Gastroesophageal sphincter (tissue), 4 donors: ENCODE measurements at regions not wholly inside any gene's neighbourhood (a gene's known extent, or its start where the extent isn't known, plus 50 kb on each side); places are given as distances from the start of the nearest gene placed in this dataset.

Source experiments
- ATAC-seq: fragments of 150-250 bp; one replicate; pipeline ENCODE4 v1.9.1; 2016; ENCODE audit warnings: mild to moderate bottlenecking, moderate library complexity
- H3K27ac ChIP-seq, 4 donors: fragments of 200-600 bp; sonication (generic) in 3 of 4; 1 replicate in 3 of 4; 2 replicates in 1 of 4; pipeline ENCODE4 v1.5.1; 2016 to 2019
- H3K27me3 ChIP-seq: fragments of 200-600 bp; sonication (generic); one replicate; pipeline ENCODE4 v1.5.1; 2019
- H3K36me3 ChIP-seq, 2 donors: fragments of 200-600 bp; sonication (generic); one replicate each; pipeline ENCODE4 v1.5.1; 2019; ENCODE audit warnings: control low read depth in 1 of 2
- H3K4me1 ChIP-seq, 3 donors: fragments of 200-600 bp; sonication (generic); 1 replicate in 2 of 3; 2 replicates in 1 of 3; pipeline ENCODE4 v1.5.1; 2016 to 2019; ENCODE audit warnings: control low read depth in 2 of 3
- H3K4me3 ChIP-seq, 2 donors: fragments of 200-600 bp; sonication (generic); one replicate each; pipeline ENCODE4 v1.5.1; 2019; ENCODE audit warnings: mild to moderate bottlenecking in 1 of 2, moderate library complexity in 1 of 2
- H3K9me3 ChIP-seq, 3 donors: fragments of 200-600 bp; sonication (generic); one replicate each; pipeline ENCODE4 v1.5.1; 2017 to 2019; ENCODE audit warnings: control low read depth in 2 of 3
- EP300 ChIP-seq: sonication (generic); formaldehyde crosslinking; IDR thresholded peaks from one replicate; pipeline ENCODE4 v1.6.1; 2017; ENCODE audit warnings: antibody characterized with exemption, mild to moderate bottlenecking
- POLR2A ChIP-seq, 2 donors: fragments of 450-650 bp; IDR thresholded peaks; one replicate each; pipeline ENCODE4 v1.6.1; 2017; ENCODE audit warnings: antibody characterized with exemption in 2 of 2, mild to moderate bottlenecking in 2 of 2, moderate library complexity in 1 of 2
- POLR2AphosphoS5 ChIP-seq: sonication (generic); formaldehyde crosslinking; IDR thresholded peaks from one replicate; pipeline ENCODE4 v1.6.1; 2017; ENCODE audit warnings: antibody characterized with exemption
- WGBS, 2 donors: methylation state at CpG; one replicate each; pipeline ENCODE4 v1.1.5; 2018; ENCODE audit warnings: low coverage in 1 of 2; 5-methylcytosine and 5-hydroxymethylcytosine counted together
- TF ChIP-seq, protein P1 (sequence below), 4 experiments: fragments of 200-600 bp in 2 of 4; fragments of 450-650 bp in 2 of 4; sonication (generic) in 1 of 4; IDR thresholded peaks; one replicate each; pipeline ENCODE4 v1.5.1; 2017 to 2019; ENCODE audit warnings: antibody characterized with exemption in 4 of 4, mild to moderate bottlenecking in 2 of 4, moderate library complexity in 2 of 4

- TF ChIP-seq POLR2A (IDR thresholded peaks at IDR 0.05) (no peak), POLR2AphosphoS5 (no peak), EP300 (no peak)
- TF ChIP-seq, protein P1, sequence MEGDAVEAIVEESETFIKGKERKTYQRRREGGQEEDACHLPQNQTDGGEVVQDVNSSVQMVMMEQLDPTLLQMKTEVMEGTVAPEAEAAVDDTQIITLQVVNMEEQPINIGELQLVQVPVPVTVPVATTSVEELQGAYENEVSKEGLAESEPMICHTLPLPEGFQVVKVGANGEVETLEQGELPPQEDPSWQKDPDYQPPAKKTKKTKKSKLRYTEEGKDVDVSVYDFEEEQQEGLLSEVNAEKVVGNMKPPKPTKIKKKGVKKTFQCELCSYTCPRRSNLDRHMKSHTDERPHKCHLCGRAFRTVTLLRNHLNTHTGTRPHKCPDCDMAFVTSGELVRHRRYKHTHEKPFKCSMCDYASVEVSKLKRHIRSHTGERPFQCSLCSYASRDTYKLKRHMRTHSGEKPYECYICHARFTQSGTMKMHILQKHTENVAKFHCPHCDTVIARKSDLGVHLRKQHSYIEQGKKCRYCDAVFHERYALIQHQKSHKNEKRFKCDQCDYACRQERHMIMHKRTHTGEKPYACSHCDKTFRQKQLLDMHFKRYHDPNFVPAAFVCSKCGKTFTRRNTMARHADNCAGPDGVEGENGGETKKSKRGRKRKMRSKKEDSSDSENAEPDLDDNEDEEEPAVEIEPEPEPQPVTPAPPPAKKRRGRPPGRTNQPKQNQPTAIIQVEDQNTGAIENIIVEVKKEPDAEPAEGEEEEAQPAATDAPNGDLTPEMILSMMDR (IDR thresholded peaks at IDR 0.05): no peak
- no peak overlapping the region for H3K27ac ChIP-seq
- 59 to 66% methylated on average over 3 of the region's 3 CpGs for WGBS, 2 donors
These were observed 1881.7 kb downstream of the PCDH7 start for GRCh38 chr4:32601848-32602247.

DNA sequence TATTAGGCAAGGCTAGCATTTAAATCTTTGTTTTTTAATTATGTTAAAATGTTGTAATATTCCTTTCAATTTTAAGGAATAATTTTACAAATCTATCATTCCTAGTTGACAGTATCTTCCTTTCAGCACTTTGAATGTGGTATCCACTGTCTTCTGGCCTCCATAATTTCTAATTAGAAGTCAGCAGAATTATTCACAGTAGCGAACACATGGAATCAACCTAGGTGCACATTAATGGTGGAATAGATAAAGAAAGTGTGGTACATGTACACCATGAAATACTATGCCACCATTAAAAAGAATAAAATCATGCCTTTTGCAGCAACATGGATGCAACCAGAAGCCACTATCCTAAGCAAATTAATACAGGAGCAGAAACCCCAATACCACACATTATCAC lies 1887.8 kb downstream of the PCDH7 start:
- no peaks in the 10 kb centered on the region for H3K36me3 ChIP-seq
- no peak for ATAC-seq
- peaks cover 0 to 4% (median 0%) of the 10 kb centered on the region in 3 donors for H3K9me3 ChIP-seq
- no peak overlapping the region for H3K4me3 ChIP-seq
- TF ChIP-seq POLR2AphosphoS5 (no peak), POLR2A (IDR thresholded peaks at IDR 0.05) (no peak), EP300 (no peak)
- TF ChIP-seq, protein P1 (IDR thresholded peaks at IDR 0.05): no peak
- 89 to 100% methylated on average over 1 of the region's 1 CpG for WGBS, 2 donors
- H3K27ac ChIP-seq: no peak overlapping the region
- no peaks in the 10 kb centered on the region for H3K27me3 ChIP-seq
- H3K4me1 ChIP-seq: no peaks in the 10 kb centered on the region

More at GRCh38 chr4:32601848-32602247, 1881.7 kb downstream of the PCDH7 start:
- ATAC-seq: no peak
- Histone ChIP-seq H3K36me3 (no peaks in the 10 kb centered on the region), H3K4me1 (no peaks in the 10 kb centered on the region), H3K27me3 (no peaks in the 10 kb centered on the region), H3K9me3 (no peaks in the 10 kb centered on the region), H3K4me3 (no peak overlapping the region)

DNA sequence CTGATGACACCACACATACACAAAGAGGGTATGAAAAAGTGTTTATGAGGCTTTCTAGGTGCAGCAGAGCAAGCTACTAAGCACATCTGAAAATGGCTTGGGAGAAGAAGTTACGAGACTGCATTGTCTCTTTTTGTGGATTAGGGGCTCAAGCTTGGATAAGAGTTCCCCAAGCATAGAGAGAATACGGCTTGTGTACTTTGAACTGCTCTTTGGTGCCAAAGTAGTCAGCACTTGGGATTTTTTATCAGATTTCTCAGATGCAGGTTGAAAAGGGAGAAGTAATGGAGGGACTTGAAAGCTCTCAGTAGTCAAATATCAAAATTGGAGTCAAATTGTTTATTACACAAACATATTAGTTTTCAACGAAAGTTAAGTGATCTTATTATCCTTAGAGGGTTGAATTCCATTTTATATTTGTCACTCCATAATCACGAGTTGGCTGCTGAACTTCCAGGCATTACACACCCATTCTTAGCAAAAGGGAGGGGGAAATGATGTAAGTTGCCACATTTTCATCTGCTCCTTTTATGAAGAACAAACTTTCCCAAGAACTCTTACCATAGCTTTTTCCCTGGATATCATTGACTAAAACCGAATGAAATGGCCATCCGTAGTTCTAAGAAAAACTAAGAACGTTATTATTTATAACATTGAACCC lies 1904.9 kb downstream of the PCDH7 start:
- H3K9me3 ChIP-seq: peaks cover 0 to 5% (median 0%) of the 10 kb centered on the region in 3 donors
- H3K36me3 ChIP-seq: no peaks in the 10 kb centered on the region
- no peak overlapping the region for H3K4me3 ChIP-seq
- H3K27ac ChIP-seq: no peak overlapping the region
- no peaks in the 10 kb centered on the region for H3K27me3 ChIP-seq
- no peaks in the 10 kb centered on the region for H3K4me1 ChIP-seq
- no peak for ATAC-seq
- TF ChIP-seq, protein P1 (IDR thresholded peaks at IDR 0.05): no peak
- no peak for TF ChIP-seq POLR2AphosphoS5
- no peak for TF ChIP-seq POLR2A (IDR thresholded peaks at IDR 0.05)
- TF ChIP-seq EP300: no peak
- WGBS, 2 donors: 64 to 69% methylated on average over 7 of the region's 7 CpGs

DNA sequence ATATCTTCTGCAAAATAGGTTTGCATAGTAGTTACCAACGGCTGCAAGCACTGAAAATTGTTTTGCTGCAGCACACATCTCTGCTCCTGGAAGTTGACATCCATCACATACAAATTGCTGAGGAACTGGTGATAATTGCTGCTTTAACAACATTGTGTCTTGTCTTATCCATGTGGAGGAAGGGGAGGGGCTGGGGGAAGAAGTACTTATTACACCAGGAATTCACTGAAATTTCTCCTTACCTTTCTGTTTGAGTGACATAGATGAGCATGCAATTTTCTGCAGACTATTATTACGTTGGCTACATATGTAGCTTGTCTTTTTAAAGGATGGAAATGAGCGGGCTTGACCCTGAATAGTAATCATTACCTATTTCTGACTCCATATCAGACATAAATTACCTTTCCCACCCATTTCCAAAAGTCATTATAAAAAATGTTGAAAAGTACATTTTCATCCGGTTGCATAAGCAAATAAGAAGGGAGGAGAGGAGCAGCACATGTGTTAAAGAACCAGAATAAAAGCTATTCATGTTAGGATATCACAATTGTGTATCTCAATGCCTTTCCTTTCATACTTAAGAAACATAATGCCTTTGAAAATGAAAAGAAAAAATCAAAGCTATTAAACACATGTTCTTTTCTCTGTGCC lies 1905.6 kb downstream of the PCDH7 start:
- no peak for ATAC-seq
- Histone ChIP-seq H3K4me1 (no peaks in the 10 kb centered on the region), H3K9me3 (peaks cover 0 to 5% (median 0%) of the 10 kb centered on the region in 3 donors), H3K27me3 (no peaks in the 10 kb centered on the region), H3K4me3 (no peak overlapping the region), H3K36me3 (no peaks in the 10 kb centered on the region), H3K27ac (no peak overlapping the region)
- WGBS, 2 donors: 59 to 71% methylated on average over 2 to 4 of the region's 4 CpGs
- TF ChIP-seq EP300: no peak
- TF ChIP-seq POLR2A (IDR thresholded peaks at IDR 0.05): no peak
- TF ChIP-seq POLR2AphosphoS5: no peak
- TF ChIP-seq, protein P1 (IDR thresholded peaks at IDR 0.05): no peak

- Histone ChIP-seq H3K27ac (no peak overlapping the region), H3K4me3 (no peak overlapping the region), H3K27me3 (no peaks in the 10 kb centered on the region), H3K36me3 (no peaks in the 10 kb centered on the region), H3K9me3 (peaks cover 0 to 5% (median 0%) of the 10 kb centered on the region in 3 donors), H3K4me1 (no peaks in the 10 kb centered on the region)
- WGBS, 2 donors: 63 to 69% methylated on average over 2 to 3 of the region's 3 CpGs
- no peak for ATAC-seq
- TF ChIP-seq, protein P1 (IDR thresholded peaks at IDR 0.05): no peak
- TF ChIP-seq EP300: no peak
- no peak for TF ChIP-seq POLR2A (IDR thresholded peaks at IDR 0.05)
- TF ChIP-seq POLR2AphosphoS5: no peak
These were observed 1911.7 kb downstream of the PCDH7 start for GRCh38 chr4:32631831-32632230.
